D721Med (cell line): ENCODE measurements at regions not wholly inside any gene's neighbourhood (a gene's known extent, or its start where the extent isn't known, plus 50 kb on each side); places are given as distances from the start of the nearest gene placed in this dataset.

Source experiments
- DNase-seq: peaks from one replicate; pipeline ENCODE4 v3.0.0; 2011; ENCODE audit warnings: low spot score; ENCODE audit not compliant: insufficient read length
- FAIRE-seq: peaks from 2 replicates; lab custom pipeline; 2011; peaks lifted over from hg19 to GRCh38; lab: Jason Lieb, UNC
- CTCF ChIP-seq: IDR thresholded peaks from 2 replicates; pipeline ENCODE4 v1.5.1; 2012; ENCODE audit warnings: mild to moderate bottlenecking, control low read depth; ENCODE audit not compliant: insufficient read depth; ENCODE audit errors: missing control alignments

GRCh38 chr5:54927097-54927746, 58.2 kb downstream of the ESM1 start:
- no peak for FAIRE-seq
- TF ChIP-seq CTCF = no peak
- no peak for DNase-seq

DNA sequence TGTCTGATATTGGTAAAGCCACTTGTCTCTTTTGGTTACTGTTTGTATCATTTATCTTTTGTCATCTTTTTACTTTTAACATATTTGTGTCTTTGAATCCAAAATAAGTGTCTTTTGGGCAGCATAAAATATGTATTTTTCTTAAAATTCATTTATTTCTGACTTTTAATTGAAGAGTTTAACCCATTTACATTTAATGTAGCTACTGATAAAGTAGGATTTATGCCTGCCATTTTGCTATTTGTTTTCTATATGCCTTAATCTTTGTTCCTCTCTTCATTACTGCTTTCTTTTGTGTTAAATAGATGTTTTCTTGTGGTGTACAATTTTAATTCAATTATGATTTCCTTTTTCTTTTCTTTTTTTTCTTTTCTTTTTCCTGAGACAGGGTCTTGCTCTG, 60.9 kb downstream of the ESM1 start:
- no peak for DNase-seq
- no peak for TF ChIP-seq CTCF
- FAIRE-seq = no peak

- DNase-seq (no peak), FAIRE-seq (no peak)
- TF ChIP-seq CTCF = no peak
Measured at GRCh38 chr5:54917323-54917722, 68.1 kb downstream of the ESM1 start.

DNA sequence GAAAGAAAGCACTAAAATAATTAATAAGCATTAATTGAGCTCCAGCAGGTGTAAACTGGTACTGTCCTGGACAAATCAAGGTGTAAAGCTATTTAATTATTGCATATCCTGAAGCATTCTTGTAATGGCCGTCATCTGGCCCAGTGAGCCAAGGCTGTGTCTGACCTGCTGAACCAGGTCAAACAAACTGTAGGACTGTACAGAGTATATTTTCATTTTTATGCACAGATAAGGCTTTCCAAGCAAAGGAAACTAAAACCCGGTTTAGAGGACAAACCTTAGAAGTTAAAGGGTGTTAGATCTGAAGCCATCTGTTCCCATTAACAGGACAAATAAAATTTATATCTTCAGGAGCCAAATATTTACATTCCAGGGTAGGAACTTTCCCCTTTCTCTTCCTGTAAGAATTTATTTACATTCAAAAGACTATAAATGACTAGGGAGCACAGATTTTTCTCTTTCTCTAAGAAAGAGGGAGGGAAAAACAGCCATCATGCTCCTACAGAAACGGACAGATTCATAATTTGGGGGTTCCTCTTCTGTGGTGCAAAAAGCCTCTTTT, 69.8 kb downstream of the ESM1 start:
- DNase-seq (no peak), FAIRE-seq (no peak)
- TF ChIP-seq CTCF = no peak

- FAIRE-seq (no peak), DNase-seq (no peak)
- no peak for TF ChIP-seq CTCF
Measured at GRCh38 chr5:54912021-54912420, 73.4 kb downstream of the ESM1 start.

DNA sequence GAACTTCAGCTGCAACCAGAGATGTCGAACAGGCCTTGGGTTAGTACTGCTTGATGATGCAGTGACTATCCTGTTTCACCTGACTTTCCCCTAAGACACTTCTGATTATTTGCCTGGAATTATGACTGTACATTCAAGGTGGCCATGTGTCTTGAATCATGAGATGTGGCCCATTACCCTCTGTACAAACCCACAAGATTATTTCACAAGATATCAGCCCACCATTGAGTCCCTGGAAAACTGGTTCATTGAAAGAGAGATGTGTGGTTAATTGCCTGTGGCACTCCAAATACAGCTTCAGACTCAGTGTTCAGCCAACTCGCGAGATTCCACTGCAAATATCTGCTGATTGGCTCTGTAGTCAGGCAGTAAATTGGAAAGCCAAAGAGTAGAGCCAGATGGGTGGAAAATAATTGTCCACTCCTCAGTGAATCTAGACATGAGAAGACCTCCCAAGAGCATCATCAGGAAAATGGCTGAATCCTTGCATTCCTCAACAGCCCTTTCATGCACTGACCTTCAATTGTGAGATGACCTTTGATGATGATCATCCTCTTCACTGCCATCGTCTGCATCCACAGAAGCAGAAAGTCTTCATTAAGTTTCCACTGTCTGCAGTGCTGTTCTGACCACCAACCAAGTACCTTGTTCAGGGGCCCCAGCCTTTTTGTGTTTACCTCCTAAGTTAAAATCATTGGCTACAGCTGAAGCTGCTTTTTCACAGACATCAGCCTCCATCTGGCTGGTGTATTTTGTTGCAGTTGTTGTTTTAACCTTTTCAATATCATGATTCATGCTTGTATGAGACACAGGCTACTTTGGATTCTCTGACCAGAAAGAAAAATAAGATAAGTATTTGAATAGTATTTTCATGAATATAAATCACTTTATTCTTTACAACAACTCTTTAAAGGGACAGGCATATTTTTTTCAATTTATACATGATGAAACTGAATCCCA, 75.2 kb downstream of the ESM1 start:
- no peak for DNase-seq
- TF ChIP-seq CTCF = no peak
- FAIRE-seq = no peak
